Large intestine (tissue), 3 donors: ENCODE measurements at regions not wholly inside any gene's neighbourhood (a gene's known extent, or its start where the extent isn't known, plus 50 kb on each side); places are given as distances from the start of the nearest gene placed in this dataset.
"Not testable (repeated sequence)": the region's sequence is repeated elsewhere in the genome, so short reads cannot be mapped to it uniquely, and the experiment has no call there.

Experiments
- DNase-seq, 2 donors: peaks; one replicate each; pipeline versions ENCODE4 v3.0.0 to v3.0.0-alpha.2; 2013
- H3K27ac ChIP-seq: one replicate; pipeline ENCODE4 v1.5.1; 2013; ENCODE audit warnings: low read length
- H3K27me3 ChIP-seq: 2 replicates; pipeline ENCODE4 v1.6.1; 2013; ENCODE audit warnings: low read length; ENCODE audit not compliant: control insufficient read depth, insufficient read depth
- H3K36me3 ChIP-seq: 2 replicates; pipeline ENCODE4 v1.6.1; 2013; ENCODE audit warnings: low read length; ENCODE audit not compliant: control insufficient read depth, insufficient read depth
- H3K4me1 ChIP-seq: one replicate; pipeline ENCODE4 v1.6.1; 2013; ENCODE audit warnings: low read length; ENCODE audit not compliant: control insufficient read depth, insufficient read depth
- H3K4me3 ChIP-seq: one replicate; pipeline ENCODE4 v1.5.1; 2013; ENCODE audit warnings: low read length
- H3K9me3 ChIP-seq: one replicate; pipeline ENCODE4 v1.6.1; 2013; ENCODE audit warnings: mild to moderate bottlenecking, low read depth, low read length, moderate library complexity; ENCODE audit not compliant: control insufficient read depth
- WGBS: methylation state at CpG from one replicate; pipeline ENCODE4 v1.1.5; 2013; ENCODE audit warnings: low lambda C conversion rate; ENCODE audit not compliant: insufficient coverage; 5-methylcytosine and 5-hydroxymethylcytosine counted together

DNA sequence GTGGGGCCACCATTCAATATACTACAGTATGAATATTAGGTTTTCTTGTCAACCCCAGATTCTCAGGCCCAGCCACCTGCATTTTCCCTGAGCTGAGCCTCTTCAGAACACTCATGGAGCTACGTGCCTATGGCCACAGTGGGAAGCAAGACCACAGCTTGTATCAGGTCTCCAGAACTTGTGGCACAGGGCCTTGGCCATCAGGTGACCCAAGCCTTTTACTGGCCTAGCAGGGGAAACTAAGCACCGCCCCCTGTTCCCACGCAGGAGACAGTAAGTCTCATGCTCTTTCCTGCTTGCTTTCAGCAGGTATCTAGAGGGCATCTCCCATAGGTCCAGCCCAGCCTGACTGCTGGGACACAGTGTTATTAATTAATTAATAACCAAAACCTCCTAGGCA, 138.4 kb upstream of the MAMLD1 start:
- Histone ChIP-seq H3K4me3 (no peak overlapping the region), H3K4me1 (no peaks in the 10 kb centered on the region), H3K9me3 (no peaks in the 10 kb centered on the region), H3K27ac (no peak overlapping the region), H3K27me3 (no peaks in the 10 kb centered on the region), H3K36me3 (no peaks in the 10 kb centered on the region)
- no CpG with 5 or more reads among the region's 3 CpGs for WGBS
- no peak for DNase-seq

DNA sequence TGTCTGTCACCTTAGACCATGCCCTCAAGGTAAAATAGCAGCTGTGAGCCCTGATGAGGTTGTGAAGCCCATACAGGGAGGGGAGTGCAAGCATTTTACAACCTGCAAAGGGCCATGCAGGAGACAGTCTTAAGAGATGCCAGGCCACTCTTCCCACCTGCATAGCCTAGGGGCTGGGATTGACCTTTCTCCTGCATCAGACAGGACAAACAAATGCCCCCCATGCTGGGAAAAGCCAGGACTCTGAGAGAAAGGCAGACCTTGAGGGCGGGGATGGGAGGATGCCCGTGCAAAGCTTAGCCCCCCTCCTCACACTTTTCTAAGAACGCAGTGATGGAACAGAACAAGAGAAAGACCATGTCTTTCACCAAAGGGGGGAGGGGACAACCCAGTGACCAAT, 137.9 kb upstream of the MAMLD1 start:
- Histone ChIP-seq H3K9me3 (no peaks in the 10 kb centered on the region), H3K27me3 (no peaks in the 10 kb centered on the region), H3K4me1 (no peaks in the 10 kb centered on the region), H3K36me3 (no peaks in the 10 kb centered on the region), H3K27ac (no peak overlapping the region), H3K4me3 (no peak overlapping the region)
- DNase-seq = no peak
- WGBS = no CpG with 5 or more reads among the region's 3 CpGs

DNA sequence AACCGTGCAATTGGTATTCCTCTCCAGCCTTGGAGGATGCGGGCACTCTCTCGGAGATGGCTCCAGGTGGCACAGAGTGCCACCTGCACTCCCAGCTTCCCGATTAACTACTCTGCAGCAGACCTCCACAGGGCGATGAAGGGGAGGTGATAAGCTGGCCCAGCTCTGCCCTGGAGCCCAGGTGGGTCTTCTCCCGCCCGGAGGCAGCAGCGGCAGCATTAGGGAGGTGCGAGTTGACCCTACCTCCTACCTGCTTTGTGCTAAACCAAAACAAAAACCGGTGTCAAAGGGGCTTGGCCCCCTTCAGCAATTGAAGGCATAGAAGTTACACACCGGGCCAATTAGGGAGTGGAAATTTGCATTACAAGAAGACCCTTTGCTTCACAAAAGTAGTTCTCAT, 137.4 kb upstream of the MAMLD1 start:
- H3K4me3 ChIP-seq = no peak overlapping the region
- H3K27ac ChIP-seq = no peak overlapping the region
- H3K4me1 ChIP-seq = no peaks in the 10 kb centered on the region
- no peaks in the 10 kb centered on the region for H3K9me3 ChIP-seq
- no CpG with 5 or more reads among the region's 11 CpGs for WGBS
- no peaks in the 10 kb centered on the region for H3K36me3 ChIP-seq
- no peak for DNase-seq
- no peaks in the 10 kb centered on the region for H3K27me3 ChIP-seq

DNA sequence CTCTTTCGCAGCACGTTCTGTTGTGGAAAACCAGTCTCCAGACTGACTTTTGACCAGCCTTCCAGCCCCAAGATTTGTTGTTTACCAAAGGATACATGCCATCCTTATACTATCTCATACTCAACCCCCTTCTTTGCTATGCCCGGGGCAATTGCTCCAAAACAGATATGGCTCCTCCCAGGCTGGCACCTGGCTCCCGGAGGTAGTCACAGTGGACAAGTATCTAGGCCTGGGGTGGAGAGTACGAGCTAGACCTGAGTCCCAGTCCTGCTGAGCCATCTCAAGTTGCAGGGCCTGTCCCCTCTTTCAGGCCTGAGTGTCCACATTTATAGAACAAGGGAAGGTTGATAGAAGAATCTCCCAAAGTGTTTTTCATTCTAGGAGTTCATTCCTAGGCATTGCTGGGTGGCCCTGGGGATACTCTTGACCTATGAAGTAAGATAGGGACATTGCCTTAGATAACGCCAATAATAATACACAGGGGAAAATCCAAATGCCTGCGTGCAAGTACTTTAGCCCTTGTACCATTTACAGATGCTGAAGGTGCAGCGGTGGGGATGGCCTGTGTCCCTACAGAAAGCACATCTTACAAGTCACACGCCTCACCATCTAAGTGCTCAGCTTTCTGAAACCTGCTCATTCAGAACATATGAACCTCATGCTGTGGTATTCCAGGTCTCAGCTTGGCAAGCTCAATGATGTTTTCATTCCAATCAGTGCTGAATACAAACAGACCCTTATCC, 136.7 kb upstream of the MAMLD1 start:
- Histone ChIP-seq H3K27ac (no peak overlapping the region), H3K4me3 (no peak overlapping the region), H3K4me1 (no peaks in the 10 kb centered on the region), H3K36me3 (no peaks in the 10 kb centered on the region), H3K27me3 (no peaks in the 10 kb centered on the region), H3K9me3 (no peaks in the 10 kb centered on the region)
- DNase-seq = no peak
- WGBS = no CpG with 5 or more reads among the region's 9 CpGs

DNA sequence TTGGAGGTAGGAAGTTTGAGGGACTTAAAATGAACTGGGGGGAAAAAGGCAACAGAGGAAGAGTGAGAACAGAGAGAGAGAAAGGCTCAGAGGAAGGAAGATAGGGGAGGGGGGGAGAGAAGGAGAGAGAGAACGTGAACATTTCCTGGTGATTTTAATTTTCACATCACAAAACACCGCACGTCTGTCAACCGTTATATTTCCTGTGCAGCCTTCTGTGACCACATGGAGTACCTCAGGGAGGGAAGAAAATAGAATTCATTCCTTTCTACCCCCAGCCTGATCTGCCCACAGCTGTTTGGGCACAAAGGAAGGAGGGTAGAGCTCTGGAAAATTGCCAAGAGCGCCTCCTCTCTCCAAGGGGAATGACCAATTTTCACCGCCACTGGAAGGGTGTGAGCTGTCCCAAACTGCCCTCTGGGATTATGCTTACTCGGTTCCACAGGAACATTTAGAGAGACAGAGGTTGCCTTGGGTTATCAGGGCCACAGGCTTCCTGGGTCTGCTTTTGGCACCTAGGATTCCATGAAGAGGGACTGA, 135.7 kb upstream of the MAMLD1 start:
- WGBS = no CpG with 5 or more reads among the region's 7 CpGs
- Histone ChIP-seq H3K36me3 (no peaks in the 10 kb centered on the region), H3K4me1 (no peaks in the 10 kb centered on the region), H3K27me3 (no peaks in the 10 kb centered on the region), H3K27ac (no peak overlapping the region), H3K4me3 (no peak overlapping the region), H3K9me3 (no peaks in the 10 kb centered on the region)
- no peak for DNase-seq

DNA sequence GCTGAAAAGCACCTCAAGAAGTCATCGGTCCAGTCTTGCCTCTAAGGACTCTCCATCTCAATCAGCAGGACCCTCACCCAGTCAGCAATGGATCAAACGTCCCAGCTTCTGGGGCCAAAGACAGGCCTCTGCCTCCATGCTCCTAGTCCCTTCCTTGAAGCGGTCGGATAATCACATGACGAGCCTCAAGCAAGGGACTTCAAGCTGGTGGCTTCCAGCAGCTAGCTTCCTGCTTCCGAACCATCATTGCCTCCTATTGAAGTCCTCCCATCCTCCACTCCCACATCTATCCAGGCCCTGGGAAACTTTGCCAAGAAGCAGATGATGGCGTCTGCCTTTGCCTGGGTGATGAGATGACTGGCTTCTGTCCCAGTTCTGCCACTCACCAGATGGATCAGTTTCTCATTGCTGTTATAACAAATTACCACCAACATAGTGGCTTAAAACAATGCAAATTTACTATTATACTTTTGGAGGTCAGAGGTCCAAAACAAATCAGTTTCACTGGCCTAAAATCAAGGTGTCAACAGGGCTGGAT, 135.2 kb upstream of the MAMLD1 start:
- no CpG with 5 or more reads among the region's 7 CpGs for WGBS
- Histone ChIP-seq H3K4me1 (no peaks in the 10 kb centered on the region), H3K9me3 (no peaks in the 10 kb centered on the region), H3K4me3 (no peak overlapping the region), H3K27me3 (no peaks in the 10 kb centered on the region), H3K36me3 (no peaks in the 10 kb centered on the region), H3K27ac (no peak overlapping the region)
- DNase-seq = no peak

DNA sequence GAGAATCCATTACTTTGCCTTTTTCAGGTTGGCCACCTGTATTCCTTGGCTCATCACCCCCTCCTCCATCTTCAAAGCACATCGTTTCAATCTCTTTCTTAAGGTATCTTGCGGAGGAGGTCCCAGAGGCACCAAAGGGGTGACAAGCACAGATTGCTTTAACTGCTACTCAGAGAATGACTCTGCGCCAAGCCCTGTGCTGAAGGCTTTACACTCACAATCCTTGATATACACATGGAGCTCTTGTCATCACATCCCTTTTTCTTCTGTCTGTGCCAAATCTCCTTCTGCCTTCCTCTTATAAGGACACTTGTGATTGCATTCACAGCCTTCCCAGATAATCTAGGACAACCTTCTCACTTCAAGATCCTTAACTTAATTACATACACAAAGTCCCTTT, 134.7 kb upstream of the MAMLD1 start:
- no CpG with 5 or more reads among the region's 3 CpGs for WGBS
- H3K27me3 ChIP-seq = no peaks in the 10 kb centered on the region
- no peak for DNase-seq
- H3K4me3 ChIP-seq = no peak overlapping the region
- no peak overlapping the region for H3K27ac ChIP-seq
- no peaks in the 10 kb centered on the region for H3K36me3 ChIP-seq
- no peaks in the 10 kb centered on the region for H3K9me3 ChIP-seq
- no peaks in the 10 kb centered on the region for H3K4me1 ChIP-seq

DNA sequence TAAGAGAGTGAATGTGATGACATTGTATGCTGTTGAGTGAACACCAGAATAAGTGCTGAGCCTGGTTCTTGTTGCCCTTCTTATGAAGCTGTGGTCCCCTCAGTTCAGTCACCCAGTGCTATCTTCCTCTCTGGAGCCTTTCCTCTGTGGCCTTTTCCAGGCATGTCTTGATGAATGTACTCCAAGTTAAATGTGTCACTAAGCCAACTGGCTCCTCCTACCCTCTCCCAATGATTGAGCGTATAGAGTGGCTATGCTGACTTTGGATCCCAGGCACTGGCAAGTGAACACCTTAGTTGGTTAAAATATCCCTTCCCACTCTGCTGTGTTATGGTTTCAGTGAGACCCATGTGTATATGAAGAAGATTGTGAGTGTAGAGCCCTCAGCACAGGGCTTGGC, 134.1 kb upstream of the MAMLD1 start:
- WGBS = no CpG with 5 or more reads among the region's 1 CpG
- H3K4me1 ChIP-seq = no peaks in the 10 kb centered on the region
- H3K27ac ChIP-seq = no peak overlapping the region
- H3K27me3 ChIP-seq = no peaks in the 10 kb centered on the region
- no peaks in the 10 kb centered on the region for H3K9me3 ChIP-seq
- no peak for DNase-seq
- H3K36me3 ChIP-seq = no peaks in the 10 kb centered on the region
- no peak overlapping the region for H3K4me3 ChIP-seq

DNA sequence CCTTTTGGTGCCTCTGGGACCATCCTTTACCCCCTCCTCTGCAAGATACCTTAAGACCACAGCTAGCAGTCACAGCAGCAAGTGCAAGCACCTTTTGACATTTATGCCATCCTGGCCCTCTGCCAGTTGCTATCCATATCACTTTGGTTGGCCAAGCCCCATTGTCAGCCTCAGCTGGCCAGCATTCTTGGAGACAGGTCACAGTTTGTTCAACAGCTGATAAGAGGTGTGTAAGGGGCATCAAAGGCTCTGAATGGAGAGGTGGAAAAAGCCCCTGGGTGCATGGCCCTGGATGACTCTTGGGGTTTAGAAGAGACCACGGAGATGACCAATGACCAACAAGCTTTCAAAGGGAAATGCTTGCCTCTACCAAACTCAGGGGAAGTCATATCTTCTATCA, 133.6 kb upstream of the MAMLD1 start:
- no peak for DNase-seq
- no peak overlapping the region for H3K4me3 ChIP-seq
- H3K4me1 ChIP-seq = no peaks in the 10 kb centered on the region
- H3K36me3 ChIP-seq = no peaks in the 10 kb centered on the region
- no peak overlapping the region for H3K27ac ChIP-seq
- WGBS = no CpG with 5 or more reads among the region's 1 CpG
- H3K9me3 ChIP-seq = no peaks in the 10 kb centered on the region
- H3K27me3 ChIP-seq = no peaks in the 10 kb centered on the region

DNA sequence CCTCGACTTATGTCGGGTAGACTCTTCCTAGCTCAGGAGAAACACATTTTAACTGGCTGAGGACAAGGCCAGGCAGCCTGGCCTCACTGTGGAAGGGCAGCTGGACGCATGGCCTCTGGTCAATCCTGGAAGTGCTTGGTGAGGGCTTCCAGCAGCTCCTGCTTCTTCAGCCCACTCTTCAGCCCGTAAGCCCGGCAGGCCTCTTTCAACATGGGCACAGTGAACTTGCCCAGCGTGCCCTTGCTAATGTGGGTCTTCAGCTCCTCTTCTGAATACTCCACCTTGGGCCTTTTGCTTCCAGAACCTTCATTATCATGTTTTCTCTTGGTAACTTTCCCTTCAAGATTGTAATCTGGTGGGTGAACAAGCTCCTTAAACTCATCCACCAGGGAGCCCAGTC, 132.2 kb upstream of the MAMLD1 start:
- H3K4me1 ChIP-seq, DNase-seq, H3K9me3 ChIP-seq, H3K27me3 ChIP-seq, H3K36me3 ChIP-seq, H3K27ac ChIP-seq, H3K4me3 ChIP-seq: not testable (repeated sequence)
- WGBS = no CpG with 5 or more reads among the region's 6 CpGs

DNA sequence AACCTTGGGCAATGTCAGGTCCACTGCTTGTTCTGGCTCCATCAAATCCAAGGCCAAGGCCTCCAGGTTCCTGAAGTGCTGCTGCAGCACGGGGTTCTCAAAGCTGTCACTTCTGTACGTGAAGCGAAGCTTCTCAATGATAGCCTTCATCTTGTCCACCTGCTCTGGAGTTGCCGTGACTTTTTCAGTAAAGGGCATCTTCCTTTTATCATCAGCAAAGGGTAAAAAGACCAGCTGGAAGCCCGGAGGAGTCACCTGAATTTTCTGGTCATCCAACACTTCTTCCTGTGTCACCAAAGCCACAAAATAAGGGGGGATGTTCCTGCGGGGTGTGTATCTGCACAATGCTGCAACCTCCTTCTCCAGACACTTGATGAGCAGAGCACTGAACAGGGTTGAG, 131.7 kb upstream of the MAMLD1 start:
- H3K4me3 ChIP-seq, H3K36me3 ChIP-seq, H3K27ac ChIP-seq, DNase-seq, H3K9me3 ChIP-seq, H3K4me1 ChIP-seq, H3K27me3 ChIP-seq: not testable (repeated sequence)
- no CpG with 5 or more reads among the region's 6 CpGs for WGBS
